Stomach (tissue), 8 donors: ENCODE measurements at regions not wholly inside any gene's neighbourhood (a gene's known extent, or its start where the extent isn't known, plus 50 kb on each side); places are given as distances from the start of the nearest gene placed in this dataset.

Experiments
- DNase-seq, 2 donors: peaks; one replicate each; pipeline versions ENCODE4 v3.0.0 to v3.0.0-alpha.2; 2013 to 2019
- H3K27ac ChIP-seq, 5 donors: fragments of 200-600 bp in 4 of 5; sonication (generic) in 4 of 5; one replicate each; pipeline ENCODE4 v1.5.1; 2013 to 2019; ENCODE audit warnings: mild to moderate bottlenecking in 1 of 5, moderate library complexity in 1 of 5
- H3K27me3 ChIP-seq, 3 donors: fragments of 200-600 bp; sonication (generic); one replicate each; pipeline ENCODE4 v1.5.1; 2017 to 2019; ENCODE audit warnings: mixed run types in 1 of 3
- H3K36me3 ChIP-seq, 4 donors: fragments of 200-600 bp; sonication (generic); 1 replicate in 3 of 4; 2 replicates in 1 of 4; pipeline ENCODE4 v1.5.1; 2016 to 2019
- H3K4me1 ChIP-seq, 4 donors: fragments of 200-600 bp; sonication (generic); one replicate each; pipeline ENCODE4 v1.5.1; 2016 to 2019
- H3K4me3 ChIP-seq, 4 donors: fragments of 200-600 bp; sonication (generic) in 3 of 4; one replicate each; pipeline ENCODE4 v1.5.1; 2016 to 2019; ENCODE audit warnings: mild to moderate bottlenecking in 1 of 4
- H3K9me3 ChIP-seq, 4 donors: fragments of 200-600 bp; sonication (generic); one replicate each; pipeline ENCODE4 v1.5.1; 2016 to 2019
- EP300 ChIP-seq: sonication (generic); formaldehyde crosslinking; IDR thresholded peaks from one replicate; pipeline ENCODE4 v1.6.1; 2017; ENCODE audit warnings: antibody characterized with exemption
- POLR2A ChIP-seq, 4 donors: fragments of 450-650 bp; IDR thresholded peaks; one replicate each; pipeline ENCODE4 v1.6.1; 2016; ENCODE audit warnings: antibody characterized with exemption in 4 of 4, control low read depth in 2 of 4, mild to moderate bottlenecking in 1 of 4, moderate library complexity in 1 of 4
- POLR2AphosphoS5 ChIP-seq, 3 donors: sonication (generic); formaldehyde crosslinking; IDR thresholded peaks; one replicate each; pipeline ENCODE4 v1.6.1; 2016; ENCODE audit warnings: antibody characterized with exemption in 3 of 3
- WGBS, 5 donors: extraction: QIAGEN DNeasy Blood & Tissue Kit in 3 of 5; methylation state at CpG; one replicate each; pipeline versions ENCODE4 v1.1.5 to v1.1.7; 2013 to 2018; 5-methylcytosine and 5-hydroxymethylcytosine counted together
- intact Hi-C: fragments of 100-400 bp; cut with DNase I; formaldehyde crosslinking; loops from one replicate; pipeline ENCODE4 v1.15.1; 2023; ENCODE audit warnings: low total_unique reads
- TF ChIP-seq, protein P1 (sequence below), 7 experiments: fragments of 450-650 bp in 4 of 7; fragments of 200-600 bp in 3 of 7; sonication (generic) in 3 of 7; IDR thresholded peaks; one replicate each; pipeline ENCODE4 v1.5.1; 2016 to 2019; ENCODE audit warnings: antibody characterized with exemption in 7 of 7, control low read depth in 2 of 7, mild to moderate bottlenecking in 1 of 7
- donor health status: healthy with polysubstance abuse.
- donor health status: Bipolar disorder and iron deficiency.
- donor health status: healthy.

DNA sequence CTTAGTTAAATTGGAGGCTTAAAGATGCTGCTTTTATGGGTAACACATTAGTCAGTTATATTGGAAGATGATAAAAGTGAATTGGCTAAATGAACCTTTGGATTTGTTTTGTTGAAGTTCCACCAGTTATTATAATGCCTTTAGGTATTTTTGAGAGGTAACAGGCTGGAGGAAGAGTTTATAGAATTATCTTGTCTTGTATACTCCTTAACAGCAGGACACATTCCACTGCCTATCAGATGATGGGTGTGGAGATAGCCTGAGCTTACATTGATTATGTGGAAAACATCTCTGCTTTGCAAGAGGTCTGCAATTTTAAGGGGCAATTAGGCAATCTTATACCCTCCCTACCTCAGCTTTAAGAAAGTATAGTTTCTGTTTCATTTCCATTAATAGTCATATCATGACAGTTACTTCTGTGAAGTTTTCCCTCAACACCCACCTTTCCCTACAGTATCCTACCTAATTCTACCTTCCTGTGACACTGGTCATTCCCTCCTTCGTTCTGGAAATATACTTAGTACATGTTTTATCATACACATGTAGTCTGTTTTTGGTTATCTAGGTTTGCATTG, 403.7 kb upstream of the SPRED2 start:
- peaks cover 0 to 3% (median 0%) of the 10 kb centered on the region in 3 donors for H3K27me3 ChIP-seq
- no peak for DNase-seq
- H3K9me3 ChIP-seq: no peaks in the 10 kb centered on the region
- 37 to 54% (median 48%) methylated on average over 1 of the region's 1 CpG for WGBS, 5 donors
- no peak overlapping the region for H3K4me3 ChIP-seq
- TF ChIP-seq EP300 (no peak), POLR2AphosphoS5 (IDR thresholded peaks at IDR 0.05) (no peak), POLR2A (IDR thresholded peaks at IDR 0.05) (no peak)
- TF ChIP-seq, protein P1, sequence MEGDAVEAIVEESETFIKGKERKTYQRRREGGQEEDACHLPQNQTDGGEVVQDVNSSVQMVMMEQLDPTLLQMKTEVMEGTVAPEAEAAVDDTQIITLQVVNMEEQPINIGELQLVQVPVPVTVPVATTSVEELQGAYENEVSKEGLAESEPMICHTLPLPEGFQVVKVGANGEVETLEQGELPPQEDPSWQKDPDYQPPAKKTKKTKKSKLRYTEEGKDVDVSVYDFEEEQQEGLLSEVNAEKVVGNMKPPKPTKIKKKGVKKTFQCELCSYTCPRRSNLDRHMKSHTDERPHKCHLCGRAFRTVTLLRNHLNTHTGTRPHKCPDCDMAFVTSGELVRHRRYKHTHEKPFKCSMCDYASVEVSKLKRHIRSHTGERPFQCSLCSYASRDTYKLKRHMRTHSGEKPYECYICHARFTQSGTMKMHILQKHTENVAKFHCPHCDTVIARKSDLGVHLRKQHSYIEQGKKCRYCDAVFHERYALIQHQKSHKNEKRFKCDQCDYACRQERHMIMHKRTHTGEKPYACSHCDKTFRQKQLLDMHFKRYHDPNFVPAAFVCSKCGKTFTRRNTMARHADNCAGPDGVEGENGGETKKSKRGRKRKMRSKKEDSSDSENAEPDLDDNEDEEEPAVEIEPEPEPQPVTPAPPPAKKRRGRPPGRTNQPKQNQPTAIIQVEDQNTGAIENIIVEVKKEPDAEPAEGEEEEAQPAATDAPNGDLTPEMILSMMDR (IDR thresholded peaks at IDR 0.05): no peak
- H3K36me3 ChIP-seq: no peaks in the 10 kb centered on the region
- no peaks in the 10 kb centered on the region for H3K4me1 ChIP-seq
- no peak overlapping the region for H3K27ac ChIP-seq
- intact Hi-C loops: no loop called here

DNA sequence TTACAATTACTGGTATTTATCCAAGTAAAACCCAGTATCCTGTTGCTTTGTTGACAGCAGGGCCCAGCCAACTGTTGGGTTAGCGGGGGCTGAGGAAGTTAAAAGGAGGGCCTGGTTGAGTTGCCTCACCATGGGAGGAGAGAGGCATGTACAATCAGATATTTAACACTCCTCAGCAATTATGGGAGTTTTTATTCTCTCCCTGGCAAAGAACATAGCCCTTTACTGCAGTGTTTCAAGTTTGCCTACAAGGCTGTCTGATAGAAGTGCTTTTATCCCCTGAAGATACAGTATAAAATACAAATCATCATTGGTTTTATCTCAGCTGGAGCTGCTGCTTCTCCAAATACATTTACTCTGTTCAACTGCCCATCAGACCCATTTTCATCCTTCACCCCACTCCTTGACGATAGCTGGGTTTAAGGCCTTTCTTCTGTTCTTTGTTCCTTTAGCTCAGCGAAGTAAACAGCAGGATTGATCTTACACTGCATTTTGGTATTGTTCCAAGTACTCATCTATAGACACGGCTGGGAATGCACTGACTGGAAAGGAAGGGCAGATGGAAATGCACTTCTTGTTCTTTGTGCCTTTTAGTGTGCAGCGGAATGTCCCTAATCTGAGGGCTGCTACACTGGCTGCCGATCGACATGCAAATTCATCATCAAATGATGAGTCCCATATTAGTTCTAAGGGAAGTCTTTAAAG, 402.5 kb upstream of the SPRED2 start:
- intact Hi-C loops: no loop called here
- Histone ChIP-seq H3K27ac (no peak overlapping the region), H3K4me3 (no peak overlapping the region), H3K9me3 (no peaks in the 10 kb centered on the region), H3K36me3 (no peaks in the 10 kb centered on the region), H3K27me3 (peaks cover 0 to 3% (median 0%) of the 10 kb centered on the region in 3 donors), H3K4me1 (no peaks in the 10 kb centered on the region)
- no peak for TF ChIP-seq EP300
- TF ChIP-seq, protein P1 (IDR thresholded peaks at IDR 0.05): no peak
- TF ChIP-seq POLR2A (IDR thresholded peaks at IDR 0.05): no peak
- TF ChIP-seq POLR2AphosphoS5 (IDR thresholded peaks at IDR 0.05): no peak
- 69 to 75% (median 72%) methylated on average over 7 of the region's 7 CpGs for WGBS, 5 donors
- DNase-seq: peak in 1 of 2 donors; percentile 19

DNA sequence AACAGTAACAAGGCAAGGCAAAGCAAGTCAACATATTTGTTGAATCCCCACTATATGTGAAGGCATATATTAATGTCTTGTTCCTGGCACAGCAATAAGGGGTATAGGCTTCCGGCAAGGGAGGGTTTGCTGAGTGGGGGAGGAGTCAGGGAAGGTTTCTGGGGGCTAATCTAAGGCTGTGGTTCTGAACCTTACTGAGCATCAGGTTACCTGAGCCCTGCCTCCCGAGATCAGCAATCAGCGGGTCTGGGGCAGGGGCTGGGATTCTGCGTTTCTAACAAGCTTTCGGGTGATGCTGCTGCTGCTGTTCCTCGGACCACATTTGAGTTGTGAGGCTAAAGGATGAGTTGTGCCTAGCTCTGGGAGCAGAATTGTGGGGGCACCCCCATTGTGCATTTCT, 401.7 kb upstream of the SPRED2 start:
- Histone ChIP-seq H3K27ac (no peak overlapping the region), H3K4me1 (no peaks in the 10 kb centered on the region), H3K9me3 (no peaks in the 10 kb centered on the region), H3K27me3 (peaks cover 0 to 3% (median 0%) of the 10 kb centered on the region in 3 donors), H3K4me3 (no peak overlapping the region), H3K36me3 (no peaks in the 10 kb centered on the region)
- no peak for DNase-seq
- WGBS, 5 donors: 61 to 76% (median 67%) methylated on average over 6 of the region's 6 CpGs
- TF ChIP-seq POLR2A (IDR thresholded peaks at IDR 0.05) (no peak), EP300 (no peak), POLR2AphosphoS5 (IDR thresholded peaks at IDR 0.05) (no peak)
- TF ChIP-seq, protein P1 (IDR thresholded peaks at IDR 0.05): no peak
- intact Hi-C loops: no loop called here

- H3K4me1 ChIP-seq: no peaks in the 10 kb centered on the region
- DNase-seq: no peak
- H3K36me3 ChIP-seq: no peaks in the 10 kb centered on the region
- no peak overlapping the region for H3K4me3 ChIP-seq
- H3K9me3 ChIP-seq: no peaks in the 10 kb centered on the region
- peaks cover 0 to 3% (median 0%) of the 10 kb centered on the region in 3 donors for H3K27me3 ChIP-seq
- TF ChIP-seq POLR2A (IDR thresholded peaks at IDR 0.05): no peak
- TF ChIP-seq, protein P1 (IDR thresholded peaks at IDR 0.05): no peak
- no peak for TF ChIP-seq POLR2AphosphoS5 (IDR thresholded peaks at IDR 0.05)
- no peak for TF ChIP-seq EP300
- intact Hi-C loops: no loop called here
- 69 to 86% (median 80%) methylated on average over 1 of the region's 1 CpG for WGBS, 5 donors
- no peak overlapping the region for H3K27ac ChIP-seq
These were observed 399.1 kb upstream of the SPRED2 start for GRCh38 chr2:65831509-65831908.
